NCI-H2107 (cell line): ENCODE measurements at regions not wholly inside any gene's neighbourhood (a gene's known extent, or its start where the extent isn't known, plus 50 kb on each side); places are given as distances from the start of the nearest gene placed in this dataset.

Source experiments
- DNase-seq: peaks from one replicate; lab custom pipeline; 2025; lab: John Stamatoyannopoulos, UW

DNA sequence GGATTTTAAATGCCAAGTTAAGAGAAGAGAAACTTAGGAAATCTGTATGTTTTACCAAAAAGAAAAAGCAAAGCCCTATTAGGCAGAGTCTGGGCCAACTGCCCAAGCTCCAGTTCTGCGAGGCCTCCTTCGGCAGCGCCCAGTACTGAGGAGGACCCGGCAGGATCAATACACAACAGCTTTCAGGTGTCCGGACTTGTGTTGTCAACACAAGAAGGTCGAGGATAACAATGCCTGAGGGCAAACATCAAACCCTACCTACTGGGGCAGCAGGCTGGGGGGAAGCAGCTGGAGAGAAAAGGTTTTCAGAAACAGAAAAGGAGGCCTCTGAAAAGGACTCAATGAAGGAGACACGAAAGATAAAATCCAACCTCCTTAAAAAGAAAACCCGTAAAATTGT is 98.1 kb upstream of the GJB5 start:
- DNase-seq, result no peak

- DNase-seq, result no peak
Measured at GRCh38 chr1:34657266-34657665, 97.6 kb upstream of the GJB5 start.

DNA sequence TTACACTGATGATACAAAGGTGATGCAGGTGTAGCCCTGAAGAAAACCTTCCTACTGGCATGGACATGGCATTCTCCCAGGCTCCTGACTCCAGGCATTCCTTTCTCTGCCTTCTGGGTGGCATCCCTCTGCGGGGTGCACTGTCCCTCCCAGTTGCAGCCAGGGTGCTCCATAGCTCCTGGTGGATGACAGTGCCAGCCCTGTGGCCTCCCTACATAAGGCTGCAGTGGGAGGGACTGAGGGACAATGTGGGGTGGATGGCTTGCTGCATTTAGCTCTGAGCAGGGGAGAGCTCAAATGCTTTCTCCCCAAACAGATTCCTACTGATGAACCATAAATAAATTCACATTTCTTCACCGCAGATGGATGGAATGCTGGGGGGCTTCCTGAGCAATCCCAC is 97.0 kb upstream of the GJB5 start:
- no peak for DNase-seq

DNA sequence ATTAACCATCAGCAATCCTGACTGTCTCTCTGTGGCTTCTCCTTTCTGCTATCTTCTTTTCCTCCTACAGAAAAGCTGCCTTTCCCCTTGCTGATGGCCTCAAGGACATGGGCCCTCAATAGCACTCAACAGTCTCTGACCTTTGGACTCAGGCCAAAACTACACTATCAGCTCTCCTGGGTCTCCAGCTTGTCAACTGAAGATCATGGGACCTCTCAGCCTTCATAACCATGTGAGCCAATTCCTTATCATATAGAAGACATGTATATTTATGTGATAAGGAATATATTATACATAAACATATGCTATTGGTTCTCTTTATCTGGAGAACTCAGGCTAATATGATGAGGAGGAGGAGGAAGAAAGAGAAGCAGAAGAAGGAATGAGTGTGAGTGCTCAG is 91.8 kb upstream of the GJB5 start:
- no peak for DNase-seq

- DNase-seq, result no peak
Measured at GRCh38 chr1:34668063-34668462, 86.8 kb upstream of the GJB5 start.

DNA sequence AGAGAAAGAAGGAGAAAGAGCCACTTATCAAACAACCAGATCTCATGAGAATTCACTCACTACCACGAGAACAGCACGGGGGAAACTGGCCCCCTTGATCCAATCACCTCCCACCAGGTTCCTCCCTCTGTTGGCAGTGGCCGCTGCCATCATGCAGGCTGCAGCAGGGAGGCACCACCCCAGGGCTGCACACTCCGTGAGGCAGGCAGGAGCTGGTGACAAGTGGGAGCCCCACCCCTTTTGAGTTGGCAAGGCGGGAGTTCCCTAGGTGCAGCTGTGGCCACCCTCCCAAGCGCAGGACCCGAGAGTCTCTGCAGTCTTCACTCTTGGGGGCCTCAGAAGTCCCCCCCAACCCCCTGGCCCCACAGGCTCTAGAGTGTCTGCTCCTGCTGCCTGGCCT is 83.9 kb upstream of the GJB5 start:
- no peak for DNase-seq

- no peak for DNase-seq
Measured at GRCh38 chr1:34671887-34672286, 83.0 kb upstream of the GJB5 start.

- no peak for DNase-seq
Measured at GRCh38 chr1:34681480-34682451, 73.1 kb upstream of the GJB5 start.

DNA sequence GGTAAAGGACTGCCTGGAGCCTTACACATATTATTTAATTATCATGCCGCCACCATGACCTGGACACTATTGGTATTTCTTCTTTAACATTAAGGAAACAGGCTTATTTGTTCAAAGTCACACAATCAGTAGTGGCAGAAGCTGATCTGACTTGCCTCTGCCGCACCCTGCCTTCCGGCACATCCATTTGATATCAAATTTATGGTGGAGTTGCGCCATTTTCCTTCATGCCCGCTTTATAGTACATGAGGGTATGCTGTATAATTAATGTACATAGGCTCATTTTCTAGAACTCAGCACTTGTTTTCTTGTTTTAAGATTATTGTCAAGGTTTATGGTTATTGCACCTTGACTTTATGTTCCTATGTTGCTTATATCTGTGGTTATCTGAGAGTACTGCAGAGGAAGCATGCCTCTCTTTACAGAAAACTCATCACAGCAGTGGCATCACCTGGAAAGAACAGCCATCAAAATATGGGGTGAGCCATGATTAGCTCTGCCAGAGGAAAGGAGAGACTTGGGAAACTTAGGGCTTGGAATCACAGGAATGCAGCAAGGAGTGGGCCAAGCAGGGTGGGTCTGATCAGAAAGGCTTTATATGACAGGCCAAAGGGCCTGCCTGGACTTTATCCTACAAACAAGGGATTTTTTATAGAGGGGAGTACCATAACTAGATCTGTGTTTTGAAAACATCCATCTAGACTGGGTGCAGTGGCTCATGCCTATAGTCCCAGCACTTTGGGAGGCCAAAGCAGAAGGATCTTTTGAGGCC is 72.2 kb upstream of the GJB5 start:
- DNase-seq, result no peak

DNA sequence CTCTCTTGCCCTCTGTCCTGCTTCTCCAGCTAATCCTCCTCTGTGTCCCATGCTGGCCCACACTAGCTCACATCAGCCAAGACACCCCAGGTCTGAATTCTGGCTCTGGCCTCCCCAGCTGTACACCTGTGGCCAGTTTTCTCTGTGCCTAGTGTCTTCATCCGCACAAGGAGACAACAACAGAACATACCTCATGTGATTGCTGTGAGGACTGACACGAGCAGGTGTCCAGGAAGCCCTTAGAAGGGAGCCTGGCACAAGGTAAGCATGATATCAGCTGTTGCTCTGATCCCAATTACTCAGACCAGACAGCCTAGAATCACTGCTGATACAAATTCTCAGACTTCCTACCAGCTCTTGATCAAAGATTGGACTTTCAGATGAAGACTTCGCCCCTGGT is 71.2 kb upstream of the GJB5 start:
- DNase-seq, result no peak

DNA sequence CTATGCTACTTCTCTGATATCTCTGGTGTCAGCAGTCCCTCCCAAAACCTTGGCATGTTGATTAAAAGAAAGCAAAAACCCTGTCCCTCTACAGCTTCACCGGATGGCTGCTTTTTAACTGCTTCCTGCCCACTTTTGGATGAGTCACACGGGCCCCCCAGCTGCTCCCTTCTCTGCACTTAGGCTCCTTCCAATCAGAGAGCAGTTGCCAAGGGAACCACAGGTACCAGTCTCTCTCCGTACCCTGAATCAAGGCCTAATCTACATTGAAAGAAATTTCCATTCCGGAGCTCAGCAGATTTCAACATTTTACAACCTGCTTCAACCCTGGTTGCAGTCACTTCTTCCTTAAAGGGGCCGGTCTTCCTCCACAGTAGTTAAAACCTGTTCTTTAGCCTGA is 70.6 kb upstream of the GJB5 start:
- DNase-seq, result no peak

DNA sequence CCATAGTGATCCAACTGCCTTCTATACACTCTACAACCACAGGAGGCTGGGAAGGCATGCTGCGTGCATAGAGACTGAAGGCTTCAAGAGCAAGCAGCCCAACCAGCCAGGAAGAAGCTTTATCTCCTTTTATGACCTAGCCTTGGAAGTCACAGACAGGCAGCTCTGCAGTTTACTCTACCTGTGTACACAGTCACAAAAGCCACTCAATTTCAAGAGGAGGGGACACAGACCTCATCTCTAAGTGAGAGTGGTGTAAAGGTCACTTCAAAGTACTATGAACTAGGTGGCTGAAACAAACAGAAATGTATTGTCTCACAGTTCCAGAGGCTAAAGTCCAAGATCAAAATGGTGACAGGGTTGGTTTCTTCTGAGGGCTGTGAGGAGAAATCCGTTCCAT is 69.6 kb upstream of the GJB5 start:
- DNase-seq, result no peak

DNA sequence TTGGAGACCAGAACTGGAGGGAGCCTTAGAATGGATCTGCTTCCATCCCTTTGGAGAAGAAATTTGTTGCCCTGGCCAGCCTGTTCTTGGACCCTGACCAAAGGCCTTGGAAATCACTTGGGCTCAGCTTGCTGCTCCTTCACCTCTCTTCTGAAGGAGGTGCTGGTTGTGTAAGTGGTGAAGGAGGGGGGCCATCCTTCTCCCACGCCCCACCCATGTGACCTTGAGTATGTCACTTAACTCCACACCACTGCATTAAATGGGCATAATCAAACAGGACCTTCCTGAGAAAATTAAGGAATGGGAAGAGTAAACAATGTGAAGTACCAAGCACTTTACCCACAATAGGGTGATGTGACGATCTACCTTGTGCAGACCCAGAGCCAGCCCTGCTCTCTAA is 68.3 kb upstream of the GJB5 start:
- DNase-seq, result no peak

- DNase-seq, result no peak
Measured at GRCh38 chr1:34688006-34688741, 66.7 kb upstream of the GJB5 start.

GRCh38 chr1:34690269-34690668 is 64.6 kb upstream of the GJB5 start:
- no peak for DNase-seq

GRCh38 chr1:34693081-34693480 is 61.8 kb upstream of the GJB5 start:
- DNase-seq, result no peak

GRCh38 chr1:34694383-34694782 is 60.5 kb upstream of the GJB5 start:
- no peak for DNase-seq

GRCh38 chr1:34695580-34695979 is 59.3 kb upstream of the GJB5 start:
- no peak for DNase-seq

DNA sequence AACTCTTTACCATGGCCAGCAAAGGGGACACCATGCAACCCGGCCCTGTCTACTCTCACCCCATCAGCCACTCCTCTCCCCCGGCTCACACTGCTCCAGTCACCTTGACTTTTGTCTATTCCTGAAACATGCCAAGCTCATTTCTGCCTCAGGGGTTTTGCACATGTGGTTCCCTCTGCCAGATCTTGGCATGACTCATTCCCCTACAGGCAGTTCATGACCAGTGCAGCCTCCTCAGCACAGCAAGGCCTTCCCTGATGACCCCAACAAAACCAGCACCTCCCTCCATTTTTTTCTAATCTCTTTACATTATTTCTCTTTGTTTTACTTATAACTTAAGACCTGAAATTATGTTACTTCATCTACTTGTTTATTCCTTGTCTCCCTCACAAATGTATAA is 58.6 kb upstream of the GJB5 start:
- DNase-seq, result no peak

DNA sequence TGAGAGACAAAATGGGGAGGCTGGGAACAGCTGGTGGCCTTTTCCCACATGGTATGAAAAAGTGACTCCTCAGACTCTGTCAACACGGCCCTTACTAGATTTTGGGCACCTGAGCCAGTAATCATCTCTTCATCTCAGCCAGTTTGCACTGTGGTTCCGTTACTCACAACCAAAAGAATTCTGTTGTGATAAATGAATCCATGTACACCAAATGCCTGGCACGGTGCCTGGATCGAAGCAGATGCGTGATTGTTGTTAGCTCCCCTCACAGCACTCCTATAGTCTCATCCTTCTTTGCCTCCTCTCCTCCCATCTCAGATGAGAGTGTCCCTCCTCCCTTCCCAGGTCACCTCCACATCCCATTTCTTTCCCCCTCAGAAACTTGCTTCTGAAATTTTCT is 57.9 kb upstream of the GJB5 start:
- DNase-seq, result no peak

- no peak for DNase-seq
Measured at GRCh38 chr1:34697818-34698217, 57.0 kb upstream of the GJB5 start.

DNA sequence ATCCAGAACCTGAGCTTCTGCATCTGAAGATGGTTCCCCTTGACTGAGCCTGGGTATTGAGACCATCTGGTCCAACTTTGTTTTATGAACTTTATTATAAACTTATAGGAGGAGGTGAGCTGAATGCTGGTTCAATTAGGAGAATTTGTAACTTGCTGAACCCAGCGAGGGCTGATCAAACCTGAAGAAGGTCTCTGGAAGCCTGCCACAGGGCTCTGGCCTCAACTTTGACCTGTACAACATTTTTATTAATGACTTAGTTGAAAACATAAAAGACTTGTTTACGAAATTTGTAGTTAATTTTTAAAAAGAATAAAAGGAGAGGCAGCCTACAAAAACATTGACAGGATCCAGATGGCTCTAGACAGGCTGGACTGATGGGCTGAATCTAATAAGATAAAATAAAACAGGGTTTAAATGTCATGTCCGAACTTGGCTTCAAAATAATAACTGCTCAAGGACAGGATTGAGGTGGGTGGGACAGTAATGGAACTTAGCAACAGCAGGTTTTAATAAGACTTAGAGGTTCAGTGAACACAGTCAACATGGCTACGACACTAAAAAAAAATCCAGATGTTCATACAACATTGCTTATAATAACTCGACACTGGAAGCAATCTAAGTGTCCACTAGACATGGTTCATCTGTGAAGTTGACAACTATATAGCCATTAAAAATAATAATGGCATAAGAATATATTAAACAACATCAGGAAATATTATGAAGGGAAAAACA is 53.4 kb upstream of the GJB5 start:
- DNase-seq, result no peak
